ENCODE measurements at regions not wholly inside any gene's neighbourhood (a gene's known extent, or its start where the extent isn't known, plus 50 kb on each side); places are given as distances from the start of the nearest gene placed in this dataset.

DNA sequence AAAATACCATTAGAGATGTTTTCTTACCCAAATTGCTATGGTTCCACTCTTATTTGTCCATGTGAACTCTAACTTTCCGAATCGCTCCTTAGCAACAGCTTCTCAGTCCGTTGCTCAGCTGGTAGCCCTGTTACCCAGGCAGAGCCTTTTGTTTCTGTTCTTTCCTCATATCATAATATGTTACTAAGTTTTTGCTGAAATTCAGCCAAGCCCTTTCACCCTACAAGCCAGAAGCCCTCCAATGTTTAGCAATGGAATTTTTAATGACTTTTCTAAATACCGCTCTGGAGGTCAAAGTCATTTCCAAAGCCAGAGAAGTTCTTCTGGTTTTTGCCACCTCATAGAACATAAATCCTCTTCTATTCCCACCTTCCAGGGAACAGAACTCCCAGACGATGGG is 1029.5 kb downstream of the C4orf33 start:
- no peak overlapping the region for H3K27ac ChIP-seq
- TF ChIP-seq ZFX (IDR thresholded peaks at IDR 0.05; ENCODE audit: borderline replicate concordance) (no peak), CTCF (IDR thresholded peaks at IDR 0.05) (no peak)

DNA sequence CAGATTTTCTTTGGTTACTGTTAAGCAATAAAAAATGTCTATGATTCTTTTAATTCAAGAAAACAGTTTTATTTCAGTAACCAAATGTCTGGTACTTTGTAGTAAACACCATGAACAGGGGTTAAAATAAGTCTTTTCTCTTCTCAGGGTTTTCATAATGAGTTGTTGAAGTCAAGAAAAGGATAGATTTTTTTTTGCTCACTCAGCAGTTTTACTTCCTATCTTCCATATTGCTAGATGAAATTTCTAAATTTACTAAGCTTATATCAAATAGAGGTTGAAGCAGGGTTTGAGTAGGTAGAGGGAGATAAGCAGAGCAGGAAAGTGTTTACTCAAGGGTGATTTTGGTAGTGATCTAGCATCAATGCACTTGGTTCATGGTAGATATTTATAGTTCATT is 1031.3 kb downstream of the C4orf33 start:
- no peak for TF ChIP-seq ZFX (IDR thresholded peaks at IDR 0.05; ENCODE audit: borderline replicate concordance)
- no peak for TF ChIP-seq CTCF (IDR thresholded peaks at IDR 0.05)

DNA sequence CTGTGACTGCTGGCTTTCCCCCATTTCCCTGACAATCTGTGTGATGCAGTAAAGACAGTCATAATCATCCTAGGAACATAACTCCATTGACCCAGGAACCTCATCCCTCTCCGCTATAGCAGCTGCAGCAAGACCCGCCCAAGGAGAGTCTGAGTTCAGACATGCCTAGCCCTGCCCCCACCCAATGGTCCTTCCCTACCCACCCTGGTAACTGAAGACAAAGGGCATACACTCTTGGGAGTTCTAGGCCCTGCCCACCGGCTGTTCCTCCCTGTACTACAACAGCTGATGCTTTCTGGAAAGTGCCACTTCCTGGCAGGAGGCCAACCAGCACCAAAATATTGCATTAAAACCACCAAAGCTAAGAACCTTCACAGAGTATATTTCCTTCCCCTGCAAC is 1035.6 kb downstream of the C4orf33 start:
- H3K27ac ChIP-seq = no peak overlapping the region
- TF ChIP-seq ZFX (IDR thresholded peaks at IDR 0.05; ENCODE audit: borderline replicate concordance) = no peak

More for the DNA sequence above, 1031.3 kb downstream of the C4orf33 start:
- H3K27ac ChIP-seq = no peak overlapping the region

GRCh38 chr4:130141651-130142050 is 1045.7 kb downstream of the C4orf33 start:
- TF ChIP-seq ZFX (IDR thresholded peaks at IDR 0.05; ENCODE audit: borderline replicate concordance) (no peak), CTCF (IDR thresholded peaks at IDR 0.05) (no peak)
- H3K27ac ChIP-seq = no peak overlapping the region

DNA sequence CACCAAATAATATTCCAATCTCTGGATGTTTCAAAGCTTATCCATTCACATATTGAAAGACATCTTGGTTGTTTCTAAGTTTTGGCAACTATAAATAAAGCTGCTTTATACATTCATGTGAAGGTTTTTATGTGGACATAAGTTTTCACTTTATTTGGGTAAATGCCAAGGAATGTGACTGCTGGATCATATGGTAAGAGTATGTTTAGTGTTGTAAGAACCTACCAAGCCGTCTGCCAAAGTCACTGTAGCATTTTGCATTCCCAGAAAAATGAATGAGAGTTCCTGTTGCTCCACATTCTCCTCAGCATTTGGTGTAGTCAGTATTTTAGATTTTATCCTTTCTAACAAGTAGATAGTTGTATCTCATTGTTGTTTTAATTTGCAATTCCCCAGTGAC is 1047.7 kb downstream of the C4orf33 start:
- no peak for TF ChIP-seq ZFX (IDR thresholded peaks at IDR 0.05; ENCODE audit: borderline replicate concordance)
- TF ChIP-seq CTCF (IDR thresholded peaks at IDR 0.05) = no peak
- no peak overlapping the region for H3K27ac ChIP-seq

DNA sequence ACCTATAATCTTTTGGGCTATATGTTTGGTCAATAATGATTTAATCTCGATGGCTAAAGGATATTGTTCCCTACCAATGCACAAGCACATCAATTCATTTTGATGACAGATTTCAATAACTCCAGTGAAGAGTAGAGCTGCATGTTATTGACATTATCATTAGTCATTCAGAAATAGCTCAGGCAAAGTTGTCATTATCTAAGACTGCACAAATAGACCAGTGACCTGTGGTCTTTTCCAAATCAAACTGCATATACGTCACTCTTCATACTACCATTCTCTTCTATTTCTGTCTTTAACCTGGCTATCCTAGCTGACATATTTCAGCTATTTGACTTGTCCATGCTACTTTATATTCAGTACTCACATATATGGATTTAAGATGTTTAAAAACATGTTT is 1050.8 kb downstream of the C4orf33 start:
- no peak overlapping the region for H3K27ac ChIP-seq
- TF ChIP-seq CTCF (IDR thresholded peaks at IDR 0.05) (no peak), ZFX (IDR thresholded peaks at IDR 0.05; ENCODE audit: borderline replicate concordance) (no peak)

DNA sequence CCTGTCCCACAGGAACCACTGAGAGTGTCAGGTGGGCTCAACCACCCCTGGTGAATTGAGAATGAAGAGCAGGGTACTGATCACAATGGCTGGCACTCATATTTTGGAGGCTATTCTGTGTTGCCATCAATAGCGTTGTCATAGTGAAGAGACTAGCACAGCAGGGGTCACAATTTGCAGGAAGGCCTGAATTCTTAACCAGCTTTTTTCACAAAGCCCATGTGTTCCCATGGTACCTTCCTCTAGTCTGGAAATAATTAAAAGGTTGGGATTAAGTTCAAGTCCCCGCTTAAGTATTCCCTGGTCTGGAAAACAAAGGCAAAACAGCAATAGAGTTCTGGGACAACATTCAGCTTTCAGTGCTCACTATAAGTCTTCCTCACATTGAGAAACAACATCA is 1051.7 kb downstream of the C4orf33 start:
- no peak for TF ChIP-seq ZFX (IDR thresholded peaks at IDR 0.05; ENCODE audit: borderline replicate concordance)
- TF ChIP-seq CTCF (IDR thresholded peaks at IDR 0.05) = no peak
- H3K27ac ChIP-seq = no peak overlapping the region

DNA sequence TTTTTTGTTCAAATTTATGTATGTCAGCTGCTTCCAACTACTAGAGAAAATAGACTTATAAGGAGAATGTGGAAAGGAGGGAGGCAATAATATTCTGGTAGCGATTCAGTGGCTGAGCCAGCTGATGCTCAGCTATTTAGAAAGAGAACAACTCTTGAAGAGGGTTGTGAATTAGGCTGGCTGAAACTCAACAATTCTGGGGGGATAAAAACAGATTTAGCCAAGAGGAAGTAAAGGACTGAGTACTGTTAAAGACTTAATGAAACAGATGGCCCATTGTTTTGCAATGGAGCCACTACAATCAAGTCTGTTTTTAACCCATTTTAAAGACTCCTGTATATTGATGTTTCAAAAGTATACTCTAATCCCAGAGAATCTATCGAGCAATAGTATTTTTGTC is 1058.9 kb downstream of the C4orf33 start:
- no peak overlapping the region for H3K27ac ChIP-seq
- no peak for TF ChIP-seq ZFX (IDR thresholded peaks at IDR 0.05; ENCODE audit: borderline replicate concordance)
- TF ChIP-seq CTCF (IDR thresholded peaks at IDR 0.05) = no peak
